Dendritic cell treated with granulocyte-macrophage colony-stimulating factor and Interleukin-4, amounts not matched to agents 40 ng/mL and 50 ng/mL, for 4 days (primary cell): ENCODE measurements at regions not wholly inside any gene's neighbourhood (a gene's known extent, or its start where the extent isn't known, plus 50 kb on each side); places are given as distances from the start of the nearest gene placed in this dataset.
"Not testable (repeated sequence)": the region's sequence is repeated elsewhere in the genome, so short reads cannot be mapped to it uniquely, and the experiment has no call there.

ENCODE experiments used
- H3K27ac Mint-ChIP-seq: one replicate; pipeline ENCODE4 v1.8.0; 2022; ENCODE audit warnings: mild to moderate bottlenecking, mixed read lengths
- H3K27me3 Mint-ChIP-seq: one replicate; pipeline ENCODE4 v1.8.0; 2022; ENCODE audit warnings: mild to moderate bottlenecking, mixed read lengths
- H3K36me3 Mint-ChIP-seq: one replicate; pipeline ENCODE4 v1.8.0; 2022; ENCODE audit warnings: low read depth, mixed read lengths
- H3K4me1 Mint-ChIP-seq: one replicate; pipeline ENCODE4 v1.8.0; 2022; ENCODE audit warnings: low read depth, mixed read lengths
- H3K4me3 Mint-ChIP-seq: one replicate; pipeline ENCODE4 v1.8.0; 2022; ENCODE audit warnings: mild to moderate bottlenecking, moderate library complexity, mixed read lengths
- H3K9me3 Mint-ChIP-seq: one replicate; pipeline ENCODE4 v1.8.0; 2022; ENCODE audit warnings: mixed read lengths
- intact Hi-C: fragments of 100-400 bp; cut with micrococcal nuclease; formaldehyde crosslinking; loops from one replicate; pipeline ENCODE4 v1.15.0; 2022

GRCh38 chr2:138066139-138066806 is 102.0 kb downstream of the HNMT start:
- no peaks in the 10 kb centered on the region for H3K9me3 Mint-ChIP-seq
- H3K4me3 Mint-ChIP-seq: no peak overlapping the region
- no peaks in the 10 kb centered on the region for H3K36me3 Mint-ChIP-seq
- intact Hi-C loops: no loop called here
- no peak overlapping the region for H3K27ac Mint-ChIP-seq
- H3K4me1 Mint-ChIP-seq: no peaks in the 10 kb centered on the region
- H3K27me3 Mint-ChIP-seq: peaks cover 2% of the 10 kb centered on the region

GRCh38 chr2:138066841-138067240 is 102.6 kb downstream of the HNMT start:
- H3K9me3 Mint-ChIP-seq: no peaks in the 10 kb centered on the region
- H3K27ac Mint-ChIP-seq: no peak overlapping the region
- no peaks in the 10 kb centered on the region for H3K4me1 Mint-ChIP-seq
- H3K4me3 Mint-ChIP-seq: no peak overlapping the region
- intact Hi-C loops: no loop called here
- no peaks in the 10 kb centered on the region for H3K36me3 Mint-ChIP-seq
- H3K27me3 Mint-ChIP-seq: peaks cover 2% of the 10 kb centered on the region

- H3K36me3 Mint-ChIP-seq, H3K27me3 Mint-ChIP-seq, H3K4me1 Mint-ChIP-seq, H3K4me3 Mint-ChIP-seq, H3K27ac Mint-ChIP-seq, H3K9me3 Mint-ChIP-seq, intact Hi-C loops: not testable (repeated sequence)
These were observed 104.4 kb downstream of the HNMT start for GRCh38 chr2:138068669-138069068.

- H3K27ac Mint-ChIP-seq, H3K4me3 Mint-ChIP-seq, H3K4me1 Mint-ChIP-seq, H3K36me3 Mint-ChIP-seq, H3K27me3 Mint-ChIP-seq, H3K9me3 Mint-ChIP-seq, intact Hi-C loops: not testable (repeated sequence)
These were observed 106.9 kb downstream of the HNMT start for GRCh38 chr2:138071042-138071719.

DNA sequence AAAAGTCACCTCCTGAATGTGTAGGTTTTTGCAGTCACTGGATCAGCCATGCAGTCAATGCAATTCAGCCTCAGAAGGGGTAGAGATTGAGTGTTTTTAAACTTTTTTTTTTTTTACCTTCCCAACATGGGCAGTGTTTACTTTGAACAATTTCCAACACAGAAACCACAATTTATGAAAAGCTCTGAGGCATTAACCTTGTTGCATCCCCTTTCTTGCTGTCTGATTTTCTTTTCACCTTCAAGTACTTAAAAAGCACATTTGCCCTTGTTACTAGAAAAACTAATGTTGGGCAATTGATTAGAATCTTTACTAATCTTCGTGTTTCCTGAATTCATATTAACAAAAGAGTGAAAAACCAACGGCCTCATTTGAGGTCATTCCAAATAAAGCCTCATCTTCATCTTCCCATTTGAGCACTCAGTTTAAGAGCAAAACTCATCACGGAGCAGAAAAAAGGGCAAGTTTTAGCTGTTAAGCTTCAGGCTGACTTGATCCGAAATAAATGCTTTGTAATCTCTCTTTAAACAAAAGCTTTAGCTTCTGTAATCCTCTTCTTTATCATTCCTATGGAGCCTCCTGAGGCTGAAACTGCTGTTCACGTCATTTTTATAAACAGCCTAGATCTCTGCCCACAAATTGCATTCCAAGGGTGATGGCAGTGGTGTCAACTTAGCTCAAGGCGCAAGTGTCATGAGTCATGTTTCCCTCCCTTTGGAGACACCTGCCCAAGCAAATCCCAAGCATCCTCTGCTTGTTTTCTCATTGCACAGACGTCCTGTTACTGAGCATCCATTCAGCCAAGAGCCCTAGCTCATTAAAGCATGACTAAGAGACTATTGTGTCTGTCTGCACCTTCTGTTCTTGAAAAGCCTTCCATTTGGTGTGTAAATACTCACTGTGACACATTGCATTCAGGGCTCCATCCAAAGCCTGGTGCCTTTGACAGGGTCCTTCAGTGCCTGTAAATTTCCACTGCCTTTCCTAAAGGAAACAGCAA is 107.7 kb downstream of the HNMT start:
- Mint-ChIP-seq H3K4me1 (peaks cover 5% of the 10 kb centered on the region), H3K27ac (no peak overlapping the region), H3K9me3 (no peaks in the 10 kb centered on the region), H3K4me3 (no peak overlapping the region), H3K36me3 (no peaks in the 10 kb centered on the region), H3K27me3 (peaks cover 2% of the 10 kb centered on the region)
- intact Hi-C loops: no loop called here

- no peak overlapping the region for H3K27ac Mint-ChIP-seq
- intact Hi-C loops: no loop called here
- peaks cover 5% of the 10 kb centered on the region for H3K4me1 Mint-ChIP-seq
- H3K36me3 Mint-ChIP-seq: no peaks in the 10 kb centered on the region
- H3K4me3 Mint-ChIP-seq: no peak overlapping the region
- H3K27me3 Mint-ChIP-seq: no peaks in the 10 kb centered on the region
- H3K9me3 Mint-ChIP-seq: no peaks in the 10 kb centered on the region
These were observed 113.9 kb downstream of the HNMT start for GRCh38 chr2:138078153-138078552.

- Mint-ChIP-seq H3K4me1 (peaks cover 5% of the 10 kb centered on the region), H3K27ac (no peak overlapping the region), H3K9me3 (no peaks in the 10 kb centered on the region), H3K4me3 (no peak overlapping the region), H3K27me3 (no peaks in the 10 kb centered on the region), H3K36me3 (no peaks in the 10 kb centered on the region)
- intact Hi-C loops: no loop called here
These were observed 115.7 kb downstream of the HNMT start for GRCh38 chr2:138079976-138080375.

DNA sequence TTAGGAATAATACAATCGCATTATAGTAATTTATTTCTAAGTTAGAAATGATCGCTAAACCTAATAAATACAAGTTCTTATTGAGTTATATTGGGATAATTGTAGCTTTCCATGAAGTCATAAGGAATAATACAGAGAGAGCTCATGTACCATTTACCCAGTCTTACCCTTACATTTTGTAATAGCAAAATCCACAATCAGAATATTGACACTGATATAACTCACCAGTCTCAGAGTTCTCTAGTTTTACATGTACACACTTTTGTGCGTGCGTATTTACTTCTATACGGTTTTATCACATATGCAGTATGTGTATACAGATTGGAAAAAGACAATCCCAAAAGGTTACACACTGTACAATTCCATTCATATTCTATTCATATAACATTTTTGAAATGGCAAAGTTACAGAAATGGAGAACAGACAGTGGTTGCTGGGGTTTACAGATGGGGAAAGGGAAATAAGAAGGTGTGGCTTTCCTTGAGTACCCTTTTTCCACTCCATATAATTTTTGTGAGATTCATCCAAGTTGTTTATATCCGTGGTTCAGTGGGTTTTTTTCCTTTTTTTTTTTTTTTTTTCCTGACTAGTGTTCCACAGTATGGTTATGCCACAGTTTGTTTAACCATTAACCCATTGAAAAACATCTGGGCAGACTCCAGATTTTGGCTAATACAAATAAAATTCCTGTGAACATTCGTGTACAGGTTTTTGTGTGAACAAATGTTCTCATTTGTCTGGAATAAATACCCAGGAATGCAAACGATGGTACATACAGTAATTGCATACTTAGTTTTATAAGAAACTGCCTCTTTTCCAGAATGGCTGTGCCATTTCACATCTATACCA is 117.2 kb downstream of the HNMT start:
- Mint-ChIP-seq H3K27ac (no peak overlapping the region), H3K4me3 (no peak overlapping the region), H3K9me3 (no peaks in the 10 kb centered on the region), H3K27me3 (no peaks in the 10 kb centered on the region), H3K36me3 (no peaks in the 10 kb centered on the region), H3K4me1 (peaks cover 5% of the 10 kb centered on the region)
- intact Hi-C loops: no loop called here

DNA sequence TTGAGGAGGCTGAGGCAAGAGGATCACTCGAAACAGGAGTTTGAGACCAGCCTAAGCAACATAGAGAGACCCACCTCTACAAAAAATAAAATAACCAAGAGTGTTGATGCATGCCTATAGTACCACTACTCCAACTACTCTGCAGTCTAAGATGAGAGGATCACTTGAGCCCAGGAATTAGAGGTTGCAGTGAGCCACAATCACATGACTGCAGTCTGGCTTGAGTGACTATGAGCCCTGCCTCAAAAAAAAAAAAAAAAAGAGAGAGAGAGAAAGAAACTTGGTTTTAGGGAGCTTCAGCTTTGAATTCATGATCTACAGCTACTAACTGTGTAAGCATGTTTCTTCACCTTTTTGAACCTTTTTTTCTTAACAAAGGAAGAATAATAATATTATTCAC is 119.9 kb downstream of the HNMT start:
- H3K27me3 Mint-ChIP-seq: no peaks in the 10 kb centered on the region
- no peaks in the 10 kb centered on the region for H3K36me3 Mint-ChIP-seq

GRCh38 chr2:138085441-138085840 is 121.2 kb downstream of the HNMT start:
- H3K27me3 Mint-ChIP-seq, intact Hi-C loops, H3K36me3 Mint-ChIP-seq, H3K4me3 Mint-ChIP-seq, H3K27ac Mint-ChIP-seq, H3K9me3 Mint-ChIP-seq: not testable (repeated sequence)
- H3K4me1 Mint-ChIP-seq: peaks cover 24% of the 10 kb centered on the region

More for the DNA sequence above, 119.9 kb downstream of the HNMT start:
- intact Hi-C loops: no loop called here
- H3K9me3 Mint-ChIP-seq: no peaks in the 10 kb centered on the region
- no peak overlapping the region for H3K4me3 Mint-ChIP-seq
- H3K4me1 Mint-ChIP-seq: peaks cover 22% of the 10 kb centered on the region
- H3K27ac Mint-ChIP-seq: no peak overlapping the region

- intact Hi-C loops: no loop called here
- Mint-ChIP-seq H3K27me3 (no peaks in the 10 kb centered on the region), H3K4me3 (no peak overlapping the region), H3K36me3 (no peaks in the 10 kb centered on the region), H3K9me3 (no peaks in the 10 kb centered on the region), H3K4me1 (peaks cover 24% of the 10 kb centered on the region), H3K27ac (no peak overlapping the region)
These were observed 122.3 kb downstream of the HNMT start for GRCh38 chr2:138086576-138086975.

DNA sequence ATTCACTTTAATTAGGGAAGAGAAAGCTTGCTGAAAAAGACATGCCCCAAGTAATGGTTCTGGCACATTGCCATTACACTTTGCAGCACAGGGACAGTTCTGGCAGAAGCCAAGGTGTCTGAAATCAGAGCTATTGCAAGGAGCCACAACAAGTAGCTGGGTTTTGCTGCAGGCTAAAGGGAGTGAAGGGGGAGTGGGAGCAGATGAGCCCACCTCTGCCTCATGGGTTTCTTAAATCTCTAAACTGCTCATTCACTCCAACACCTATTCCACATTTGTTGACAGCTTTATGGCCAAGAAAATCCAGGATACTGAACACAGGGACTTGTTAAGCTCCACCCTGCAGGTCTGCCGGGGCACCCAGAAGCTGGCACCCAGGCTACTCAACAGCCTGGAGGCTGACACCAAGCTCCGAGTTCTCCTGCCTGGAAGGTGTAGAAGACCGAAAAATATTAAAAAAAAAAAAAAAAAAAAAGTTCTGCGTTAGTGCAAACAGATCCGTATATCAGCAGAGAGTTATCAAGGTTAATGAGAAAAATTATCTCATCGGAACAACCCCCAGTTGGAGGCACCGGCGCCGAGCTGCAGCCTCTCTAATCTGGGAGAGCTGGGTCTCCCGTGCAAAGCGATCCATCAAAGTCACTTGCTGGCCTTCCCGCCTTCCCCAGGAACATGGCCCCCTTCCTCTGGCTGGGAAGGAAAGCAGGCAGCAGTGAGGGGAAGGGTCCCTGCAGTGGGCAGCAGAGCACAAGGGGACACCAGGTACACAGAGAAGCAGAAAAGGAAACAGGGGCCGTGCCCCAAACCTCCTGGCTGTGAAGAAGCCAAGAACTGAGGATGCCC is 123.7 kb downstream of the HNMT start:
- Mint-ChIP-seq H3K4me1 (peaks cover 24% of the 10 kb centered on the region), H3K9me3 (no peaks in the 10 kb centered on the region), H3K36me3 (no peaks in the 10 kb centered on the region), H3K27ac (peak overlapping the region; percentile 54), H3K4me3 (no peak overlapping the region), H3K27me3 (no peaks in the 10 kb centered on the region)
- intact Hi-C loops: no loop called here

- peaks cover 24% of the 10 kb centered on the region for H3K4me1 Mint-ChIP-seq
- no peaks in the 10 kb centered on the region for H3K27me3 Mint-ChIP-seq
- H3K9me3 Mint-ChIP-seq: no peaks in the 10 kb centered on the region
- no peak overlapping the region for H3K27ac Mint-ChIP-seq
- H3K4me3 Mint-ChIP-seq: no peak overlapping the region
- no peaks in the 10 kb centered on the region for H3K36me3 Mint-ChIP-seq
- intact Hi-C loops: loop anchor here (1.0 kb wide), 2 partner anchors 141 to 180 kb away; no protein-coding TSS in a partner anchor
These were observed 126.1 kb downstream of the HNMT start for GRCh38 chr2:138090330-138090729.
